PC-3 (cell line): ENCODE measurements at regions not wholly inside any gene's neighbourhood (a gene's known extent, or its start where the extent isn't known, plus 50 kb on each side); places are given as distances from the start of the nearest gene placed in this dataset.

Experiments
- ATAC-seq: fragments of 200-7000 bp; cut with Tn5 transposase; 2 replicates; pipeline ENCODE4 v1.9.1; 2020; ENCODE audit warnings: mild to moderate bottlenecking, moderate library complexity
- BruUV-seq: library from RNA; stranded (reverse); fragments of 400-500 nt; replicated peaks from 2 replicates; lab custom pipeline; 2021; lab: Mats Ljungman, UMichigan
- CTCF ChIA-PET: fragments of 300-600 bp; sonication (Branson Sonifier 250); formaldehyde crosslinking; loops from one replicate; lab custom pipeline; 2022; ENCODE audit warnings: antibody characterized with exemption; lab: Charles Lee
- POLR2A ChIA-PET: fragments of 300-600 bp; sonication (Branson Sonifier 250); formaldehyde crosslinking; loops from one replicate; lab custom pipeline; 2022; ENCODE audit warnings: antibody characterized with exemption; ENCODE audit not compliant: unreplicated experiment; lab: Charles Lee
- DNase-seq: peaks from one replicate; pipeline ENCODE4 v3.0.0-alpha.2; 2015
- H2AFZ ChIP-seq: fragments of 300-600 bp; sonication (generic); 2 replicates; pipeline ENCODE4 v1.6.0; 2016; ENCODE audit warnings: antibody characterized with exemption, low read length
- H3F3A ChIP-seq: fragments of 300-600 bp; sonication (generic); one replicate; pipeline ENCODE4 v1.6.0; 2017; ENCODE audit warnings: antibody characterized with exemption, low read length, control low read depth, mild to moderate bottlenecking; ENCODE audit not compliant: unreplicated experiment
- H3K27ac ChIP-seq: fragments of 300-600 bp; sonication (generic); 2 replicates; pipeline ENCODE4 v1.5.1; 2016; ENCODE audit warnings: mild to moderate bottlenecking, low read length
- H3K27me3 ChIP-seq: fragments of 300-600 bp; sonication (generic); 2 replicates; pipeline ENCODE4 v1.6.1; 2016; ENCODE audit warnings: low read length, mixed read lengths
- H3K36me3 ChIP-seq: fragments of 300-600 bp; sonication (generic); 2 replicates; pipeline ENCODE4 v1.6.1; 2016; ENCODE audit warnings: low read depth, mixed run types, low read length, mixed read lengths
- H3K4me1 ChIP-seq: fragments of 300-600 bp; sonication (generic); 2 replicates; pipeline ENCODE4 v1.5.1; 2016; ENCODE audit warnings: low read length; ENCODE audit not compliant: insufficient read depth
- H3K4me2 ChIP-seq: fragments of 300-600 bp; sonication (generic); 2 replicates; pipeline ENCODE4 v1.6.0; 2016; ENCODE audit warnings: low read length
- H3K4me3 ChIP-seq: fragments of 300-600 bp; sonication (generic); 2 replicates; pipeline ENCODE4 v1.5.1; 2016; ENCODE audit warnings: mild to moderate bottlenecking, low read length, mixed read lengths
- H3K79me2 ChIP-seq: fragments of 300-600 bp; sonication (generic); 2 replicates; pipeline ENCODE4 v1.6.1; 2017; ENCODE audit warnings: low read length, mixed read lengths
- H3K9ac ChIP-seq: fragments of 300-600 bp; sonication (generic); 2 replicates; pipeline ENCODE4 v1.6.0; 2016; ENCODE audit warnings: mild to moderate bottlenecking, low read length
- H3K9me2 ChIP-seq: fragments of 300-600 bp; sonication (generic); replicated peaks from 2 replicates; pipeline ENCODE4 v1.6.1; 2016; ENCODE audit warnings: mixed run types, low read length, mixed read lengths
- H3K9me3 ChIP-seq: fragments of 300-600 bp; sonication (generic); 2 replicates; pipeline ENCODE4 v1.6.1; 2016; ENCODE audit warnings: low read length, mixed read lengths
- H4K20me1 ChIP-seq: fragments of 300-600 bp; sonication (generic); 2 replicates; pipeline ENCODE4 v1.6.1; 2016; ENCODE audit warnings: low read length, mixed read lengths
- CTCF ChIP-seq: fragments of 300-600 bp; sonication (generic); conservative IDR thresholded peaks from 2 replicates; pipeline ENCODE4 v1.5.1; 2017; ENCODE audit warnings: antibody characterized with exemption, low read depth, mild to moderate bottlenecking, low read length
- EZH2 ChIP-seq: fragments of 300-600 bp; sonication (generic); IDR thresholded peaks from one replicate; pipeline ENCODE4 v1.6.1; 2017; ENCODE audit warnings: antibody characterized with exemption, mild to moderate bottlenecking, low read length; ENCODE audit not compliant: unreplicated experiment
- EZH2phosphoT487 ChIP-seq: fragments of 300-600 bp; sonication (generic); IDR thresholded peaks from 2 replicates; pipeline ENCODE4 v1.6.1; 2018; ENCODE audit warnings: mild to moderate bottlenecking, antibody characterized with exemption, low read length, borderline replicate concordance
- intact Hi-C: fragments of 100-400 bp; cut with micrococcal nuclease; formaldehyde crosslinking; loops from 2 replicates; pipeline ENCODE4 v1.9.0; 2023

- no peak for TF ChIP-seq EZH2
- TF ChIP-seq CTCF: no peak
- TF ChIP-seq EZH2phosphoT487: no peak
- POLR2A ChIA-PET: no interaction called here
- no TSS peak for BruUV-seq
These were observed 83.2 kb upstream of the SNAP25 start for GRCh38 chr20:10135438-10135837.

GRCh38 chr20:10137032-10137431, 81.6 kb upstream of the SNAP25 start:
- peaks cover 71% of the 10 kb centered on the region for H3K27me3 ChIP-seq
- H3F3A ChIP-seq: no peaks in the 10 kb centered on the region
- intact Hi-C loops: no loop called here
- no peak overlapping the region for H3K9ac ChIP-seq
- DNase-seq (no peak), ATAC-seq (no peak)
- no peaks in the 10 kb centered on the region for H3K79me2 ChIP-seq
- CTCF ChIA-PET: no interaction called here
- no peaks in the 10 kb centered on the region for H4K20me1 ChIP-seq
- H3K4me1 ChIP-seq: no peaks in the 10 kb centered on the region
- no peak overlapping the region for H2AFZ ChIP-seq
- POLR2A ChIA-PET: no interaction called here
- no TSS peak for BruUV-seq
- H3K27ac ChIP-seq: no peak overlapping the region
- no peaks in the 10 kb centered on the region for H3K9me3 ChIP-seq
- no peak overlapping the region for H3K4me2 ChIP-seq
- no peaks in the 10 kb centered on the region for H3K36me3 ChIP-seq
- TF ChIP-seq CTCF (no peak), EZH2phosphoT487 (no peak), EZH2 (no peak)
- H3K4me3 ChIP-seq: no peak overlapping the region
- no peaks in the 10 kb centered on the region for H3K9me2 ChIP-seq

More at GRCh38 chr20:10135438-10135837, 83.2 kb upstream of the SNAP25 start:
- ATAC-seq (no peak), DNase-seq (no peak)
- Histone ChIP-seq H3K27ac (no peak overlapping the region), H3K36me3 (no peaks in the 10 kb centered on the region), H3K4me3 (no peak overlapping the region), H3K4me1 (no peaks in the 10 kb centered on the region), H3K9ac (no peak overlapping the region), H4K20me1 (no peaks in the 10 kb centered on the region), H3K9me2 (no peaks in the 10 kb centered on the region), H3F3A (no peaks in the 10 kb centered on the region), H3K79me2 (no peaks in the 10 kb centered on the region), H2AFZ (no peak overlapping the region), H3K4me2 (no peak overlapping the region), H3K9me3 (no peaks in the 10 kb centered on the region), H3K27me3 (peaks cover 73% of the 10 kb centered on the region)
- intact Hi-C loops: no loop called here
- CTCF ChIA-PET: no interaction called here

GRCh38 chr20:10137533-10137932, 81.1 kb upstream of the SNAP25 start:
- H4K20me1 ChIP-seq: no peaks in the 10 kb centered on the region
- TF ChIP-seq EZH2phosphoT487 (no peak), EZH2 (no peak), CTCF (no peak)
- ChIA-PET POLR2A (no interaction called here), CTCF (no interaction called here)
- DNase-seq: no peak
- no peak overlapping the region for H2AFZ ChIP-seq
- intact Hi-C loops: no loop called here
- no peak for ATAC-seq
- H3K27ac ChIP-seq: no peak overlapping the region
- H3K79me2 ChIP-seq: no peaks in the 10 kb centered on the region
- H3K9me3 ChIP-seq: no peaks in the 10 kb centered on the region
- peaks cover 71% of the 10 kb centered on the region for H3K27me3 ChIP-seq
- BruUV-seq: no TSS peak
- no peak overlapping the region for H3K9ac ChIP-seq
- no peak overlapping the region for H3K4me3 ChIP-seq
- H3K9me2 ChIP-seq: no peaks in the 10 kb centered on the region
- no peaks in the 10 kb centered on the region for H3F3A ChIP-seq
- H3K36me3 ChIP-seq: no peaks in the 10 kb centered on the region
- H3K4me2 ChIP-seq: no peak overlapping the region
- no peaks in the 10 kb centered on the region for H3K4me1 ChIP-seq
